ENCODE measurements at regions not wholly inside any gene's neighbourhood (a gene's known extent, or its start where the extent isn't known, plus 50 kb on each side); places are given as distances from the start of the nearest gene placed in this dataset.

GRCh38 chr4:155530857-155531256 lies 135.8 kb upstream of the GUCY1A1 start:
- TF ChIP-seq EZH2 (IDR thresholded peaks at IDR 0.05; ENCODE audit: borderline replicate concordance, low read depth, low read length, severe bottlenecking) (no peak), CTCF (IDR thresholded peaks at IDR 0.05; ENCODE audit: borderline replicate concordance, extremely low read depth, low read length, poor library complexity, severe bottlenecking) (no peak)
